BJ (cell line): ENCODE measurements at regions not wholly inside any gene's neighbourhood (a gene's known extent, or its start where the extent isn't known, plus 50 kb on each side); places are given as distances from the start of the nearest gene placed in this dataset.
"Not testable (repeated sequence)": the region's sequence is repeated elsewhere in the genome, so short reads cannot be mapped to it uniquely, and the experiment has no call there.

ENCODE experiments used
- CTCF ChIA-PET: fragments of 350-600 bp; formaldehyde crosslinking; extraction: SDS; loops from one replicate; lab custom pipeline; 2021; ENCODE audit warnings: antibody characterized with exemption, inconsistent platforms; lab: Yijun Ruan, JAX
- POLR2A ChIA-PET: fragments of 300-600 bp; sonication (Branson Sonifier 250); formaldehyde crosslinking; extraction: SDS; loops from one replicate; lab custom pipeline; 2021; ENCODE audit warnings: antibody characterized with exemption; lab: Charles Lee
- DNase-seq: peaks from one replicate; pipeline ENCODE4 v3.0.0-alpha.2; 2011; ENCODE audit warnings: low read depth
- H3K27me3 ChIP-seq: 2 replicates; pipeline ENCODE4 v1.6.0; 2011; ENCODE audit warnings: low read length; ENCODE audit not compliant: control insufficient read depth, insufficient read depth
- H3K36me3 ChIP-seq: 2 replicates; pipeline ENCODE4 v1.5.1; 2011; ENCODE audit warnings: low read length; ENCODE audit not compliant: control insufficient read depth, insufficient read depth
- H3K4me3 ChIP-seq: 2 replicates; pipeline ENCODE4 v1.5.1; 2011; ENCODE audit warnings: low read depth, mild to moderate bottlenecking, control low read depth, low read length
- CTCF ChIP-seq: IDR thresholded peaks from 2 replicates; pipeline ENCODE4 v1.5.1; 2011; ENCODE audit warnings: low read depth, mild to moderate bottlenecking, control low read depth, inconsistent platforms, low read length, moderate library complexity; ENCODE audit not compliant: insufficient read depth

- H3K36me3 ChIP-seq, POLR2A ChIA-PET, CTCF ChIA-PET, DNase-seq, H3K27me3 ChIP-seq, H3K4me3 ChIP-seq: not testable (repeated sequence)
Measured at GRCh38 chr17:15836249-15836982, 104.3 kb downstream of the TBC1D26 start.

GRCh38 chr17:15836991-15837390 lies 104.9 kb downstream of the TBC1D26 start:
- POLR2A ChIA-PET, H3K36me3 ChIP-seq, H3K27me3 ChIP-seq, H3K4me3 ChIP-seq, CTCF ChIA-PET, DNase-seq: not testable (repeated sequence)

- CTCF ChIA-PET, H3K27me3 ChIP-seq, POLR2A ChIA-PET, DNase-seq, H3K4me3 ChIP-seq, H3K36me3 ChIP-seq: not testable (repeated sequence)
Measured at GRCh38 chr17:15847447-15848229, 97.3 kb upstream of the ADORA2B start.

GRCh38 chr17:15849054-15849453 lies 95.9 kb upstream of the ADORA2B start:
- POLR2A ChIA-PET, DNase-seq, CTCF ChIA-PET, H3K36me3 ChIP-seq, H3K4me3 ChIP-seq, H3K27me3 ChIP-seq: not testable (repeated sequence)
- TF ChIP-seq CTCF: peak; percentile 52

- H3K27me3 ChIP-seq, DNase-seq, POLR2A ChIA-PET, H3K36me3 ChIP-seq, H3K4me3 ChIP-seq: not testable (repeated sequence)
- CTCF ChIA-PET: interaction anchor here (1.3 kb wide), 1 partner anchor 95 kb away, joined by 3 read pairs; the partner anchor contains the start of gene ADORA2B
Measured at GRCh38 chr17:15850071-15850470, 94.9 kb upstream of the ADORA2B start.

GRCh38 chr17:15850687-15851086 lies 94.2 kb upstream of the ADORA2B start:
- DNase-seq, H3K27me3 ChIP-seq, POLR2A ChIA-PET, H3K4me3 ChIP-seq, H3K36me3 ChIP-seq: not testable (repeated sequence)
- CTCF ChIA-PET: interaction anchor here (1.3 kb wide), 1 partner anchor 94 kb away, joined by 3 read pairs; the partner anchor contains the start of gene ADORA2B

- CTCF ChIA-PET, POLR2A ChIA-PET: not testable (repeated sequence)
Measured at GRCh38 chr17:15852863-15853262, 92.1 kb upstream of the ADORA2B start.

GRCh38 chr17:15856191-15856590 lies 88.7 kb upstream of the ADORA2B start:
- CTCF ChIA-PET, POLR2A ChIA-PET, H3K36me3 ChIP-seq, H3K4me3 ChIP-seq, H3K27me3 ChIP-seq, DNase-seq: not testable (repeated sequence)

More at GRCh38 chr17:15852863-15853262, 92.1 kb upstream of the ADORA2B start:
- H3K27me3 ChIP-seq, DNase-seq, H3K4me3 ChIP-seq, H3K36me3 ChIP-seq: not testable (repeated sequence)

- H3K4me3 ChIP-seq, DNase-seq, H3K27me3 ChIP-seq, CTCF ChIA-PET, POLR2A ChIA-PET, H3K36me3 ChIP-seq: not testable (repeated sequence)
Measured at GRCh38 chr17:15856745-15857144, 88.2 kb upstream of the ADORA2B start.

GRCh38 chr17:15858082-15858481 lies 86.8 kb upstream of the ADORA2B start:
- H3K27me3 ChIP-seq, POLR2A ChIA-PET, H3K4me3 ChIP-seq, CTCF ChIA-PET, DNase-seq, H3K36me3 ChIP-seq: not testable (repeated sequence)

- CTCF ChIA-PET, H3K27me3 ChIP-seq, POLR2A ChIA-PET, H3K36me3 ChIP-seq, H3K4me3 ChIP-seq, DNase-seq: not testable (repeated sequence)
Measured at GRCh38 chr17:15860774-15861173, 84.2 kb upstream of the ADORA2B start.

- H3K4me3 ChIP-seq: not testable (repeated sequence)
Measured at GRCh38 chr17:15864061-15864460, 80.9 kb upstream of the ADORA2B start.

More at GRCh38 chr17:15864061-15864460, 80.9 kb upstream of the ADORA2B start:
- H3K36me3 ChIP-seq, H3K27me3 ChIP-seq, CTCF ChIA-PET, DNase-seq, POLR2A ChIA-PET: not testable (repeated sequence)
